HG02642 (cell line): ENCODE measurements at regions not wholly inside any gene's neighbourhood (a gene's known extent, or its start where the extent isn't known, plus 50 kb on each side); places are given as distances from the start of the nearest gene placed in this dataset.

ENCODE experiments used
- ATAC-seq: cut with Tn5 transposase; IDR thresholded peaks from one replicate; pipeline ENCODE4 v1.9.1; 2021; ENCODE audit warnings: mild to moderate bottlenecking; ENCODE audit not compliant: unreplicated experiment, poor library complexity

GRCh38 chr6:167672738-167673137, 154.0 kb upstream of the AFDN start:
- no peak for ATAC-seq

GRCh38 chr6:167673946-167674345, 152.8 kb upstream of the AFDN start:
- no peak for ATAC-seq

- no peak for ATAC-seq
Observed at GRCh38 chr6:167674486-167674885, 152.2 kb upstream of the AFDN start.

DNA sequence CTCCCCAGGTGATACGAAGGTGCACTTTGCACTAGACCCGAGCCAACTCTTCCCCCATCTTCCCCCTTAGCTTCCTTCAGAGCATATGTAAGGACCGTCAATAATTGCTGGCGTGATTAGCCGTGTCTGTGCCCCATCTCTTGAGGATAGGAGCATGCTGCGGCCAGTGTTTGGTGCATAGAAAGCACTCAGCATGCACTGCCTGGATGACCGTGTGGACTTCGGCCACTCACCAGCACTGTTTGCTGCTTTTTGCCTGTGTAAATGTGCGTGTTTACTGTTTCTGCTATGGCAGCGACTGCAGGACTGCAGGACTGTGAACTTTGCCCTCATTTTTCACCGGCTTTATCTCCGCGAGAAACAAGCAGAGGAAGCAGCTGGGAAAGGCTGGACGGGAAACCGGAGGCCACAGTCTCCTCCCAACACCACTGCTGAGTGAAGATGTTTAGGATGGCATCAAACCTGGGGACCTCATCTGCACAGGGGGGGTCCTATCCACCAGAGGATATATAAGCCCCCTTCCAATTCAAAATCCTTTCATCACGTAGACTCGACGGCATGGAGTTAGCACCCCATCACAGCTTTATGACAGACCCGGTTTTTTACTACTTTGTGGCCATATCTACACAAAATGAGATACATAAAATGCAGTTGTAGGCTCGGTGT, 150.6 kb upstream of the AFDN start:
- ATAC-seq = no peak

- no peak for ATAC-seq
Observed at GRCh38 chr6:167676666-167677421, 149.9 kb upstream of the AFDN start.

GRCh38 chr6:167677422-167677789, 149.3 kb upstream of the AFDN start:
- ATAC-seq = no peak

- no peak for ATAC-seq
Observed at GRCh38 chr6:167678102-167679101, 148.3 kb upstream of the AFDN start.

- ATAC-seq = no peak
Observed at GRCh38 chr6:167679122-167679736, 147.5 kb upstream of the AFDN start.

- ATAC-seq = no peak
Observed at GRCh38 chr6:167679790-167680604, 146.7 kb upstream of the AFDN start.

DNA sequence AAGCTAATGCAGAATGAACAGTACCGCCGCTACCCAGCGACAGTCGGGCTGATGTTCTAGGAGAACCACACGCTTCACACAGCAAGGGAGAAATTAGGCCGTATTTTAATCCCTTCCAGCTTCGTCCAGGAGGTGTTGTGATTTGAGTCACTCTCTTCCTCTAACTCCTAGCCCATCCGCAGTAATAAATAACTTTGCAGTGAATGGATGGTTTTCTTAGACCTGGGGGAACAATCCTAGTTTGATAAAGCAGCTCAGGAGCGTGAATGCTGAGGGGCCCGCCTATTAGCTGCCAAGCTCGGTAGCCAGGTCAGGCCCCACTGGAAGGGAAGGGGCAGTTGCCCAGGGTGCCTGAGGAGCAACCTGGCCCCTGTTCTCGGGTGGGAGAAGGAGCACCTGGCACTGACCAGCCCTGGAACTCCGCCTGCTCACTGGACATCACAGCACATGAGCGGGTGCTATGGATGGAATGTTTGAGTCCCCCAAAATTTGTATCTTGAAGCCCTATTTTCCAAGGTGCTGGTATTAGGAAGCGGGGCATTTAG, 146.0 kb upstream of the AFDN start:
- no peak for ATAC-seq

- no peak for ATAC-seq
Observed at GRCh38 chr6:167682125-167682524, 144.6 kb upstream of the AFDN start.

GRCh38 chr6:167682546-167683027, 144.1 kb upstream of the AFDN start:
- no peak for ATAC-seq

GRCh38 chr6:167683028-167683862, 143.5 kb upstream of the AFDN start:
- ATAC-seq = no peak

GRCh38 chr6:167684276-167685104, 142.2 kb upstream of the AFDN start:
- no peak for ATAC-seq

DNA sequence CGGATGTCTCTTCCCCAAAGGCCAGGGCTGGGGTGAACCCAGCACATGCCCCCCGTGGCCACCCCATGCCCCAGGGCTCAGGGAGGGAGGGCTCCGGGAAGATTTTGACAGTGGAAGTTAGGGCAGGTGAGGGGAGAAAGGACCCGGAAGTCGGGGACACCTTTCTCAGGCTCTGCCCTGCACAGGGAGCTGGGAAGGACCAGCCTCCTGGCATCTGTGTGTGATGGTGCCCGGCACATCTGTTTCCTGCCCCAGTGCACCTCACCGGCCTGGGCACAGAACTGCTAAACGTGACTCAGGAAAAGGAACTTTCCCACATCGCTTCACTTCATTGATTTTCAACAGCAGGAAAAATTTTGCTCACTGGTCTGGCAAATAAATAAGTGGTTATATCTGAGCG, 141.1 kb upstream of the AFDN start:
- no peak for ATAC-seq

GRCh38 chr6:167686204-167686893, 140.4 kb upstream of the AFDN start:
- no peak for ATAC-seq
